ENCODE measurements at regions not wholly inside any gene's neighbourhood (a gene's known extent, or its start where the extent isn't known, plus 50 kb on each side); places are given as distances from the start of the nearest gene placed in this dataset.
A peak's percentile ranks its signal among the peaks of the same experiment; 100 is the strongest.
"Not testable (repeated sequence)": the region's sequence is repeated elsewhere in the genome, so short reads cannot be mapped to it uniquely, and the experiment has no call there.

GRCh38 chr7:66461397-66461796 is 167.3 kb upstream of the KCTD7 start:
- not testable (repeated sequence) for BruUV-seq (replicated peaks); ATAC-seq; H3K4me1 ChIP-seq (ENCODE audit: control insufficient read depth, insufficient read depth, low read length)

GRCh38 chr7:66462831-66463230 is 165.8 kb upstream of the KCTD7 start:
- H3K27me3 ChIP-seq (replicated peaks in 1 of 2; ENCODE audit: control insufficient read depth in 2 of 2, insufficient read depth in 2 of 2, low read length in 1 of 2); BruUV-seq (replicated peaks); SMC1A ChIA-PET (ENCODE audit: uncharacterized antibody, unreplicated experiment); RAD21 ChIA-PET (ENCODE audit: unreplicated experiment); H3K9ac ChIP-seq (ENCODE audit: control insufficient read depth, insufficient read depth, low read length); H3K79me2 ChIP-seq (ENCODE audit: control insufficient read depth, insufficient read depth, low read length); DNase-seq (ENCODE audit: low read depth, low spot score); ATAC-seq; H3K4me2 ChIP-seq (ENCODE audit: control insufficient read depth, insufficient read depth); intact Hi-C loops (cut with micrococcal nuclease; ENCODE audit: unreplicated experiment); H3K36me3 ChIP-seq (ENCODE audit: control insufficient read depth in 2 of 2, insufficient read depth in 2 of 2, low read length in 1 of 2); H3K4me3 ChIP-seq; H3K27ac ChIP-seq (ENCODE audit: control insufficient read depth, insufficient read depth); POLR2A ChIA-PET; H3K4me1 ChIP-seq (ENCODE audit: control insufficient read depth, insufficient read depth, low read length); H4K20me1 ChIP-seq (ENCODE audit: control insufficient read depth, insufficient read depth); H3K9me3 ChIP-seq (replicated peaks; ENCODE audit: control insufficient read depth, insufficient read depth, low read length); in situ Hi-C loops (cut with MboI); H2AFZ ChIP-seq (ENCODE audit: control insufficient read depth, low read depth, low read length); CTCF ChIA-PET; FAIRE-seq: not testable (repeated sequence)
- WGBS (ENCODE audit: insufficient coverage, insufficient replicate concordance, low lambda C conversion rate, missing lambda C conversion rate) = 90% methylated on average over 4 of the region's 4 CpGs

More at GRCh38 chr7:66461397-66461796, 167.3 kb upstream of the KCTD7 start:
- H3K27ac ChIP-seq (ENCODE audit: control insufficient read depth, insufficient read depth); RAD21 ChIA-PET (ENCODE audit: unreplicated experiment); in situ Hi-C loops (cut with MboI); H3K9me3 ChIP-seq (replicated peaks; ENCODE audit: control insufficient read depth, insufficient read depth, low read length); CTCF ChIA-PET; H3K4me2 ChIP-seq (ENCODE audit: control insufficient read depth, insufficient read depth); H3K27me3 ChIP-seq (replicated peaks in 1 of 2; ENCODE audit: control insufficient read depth in 2 of 2, insufficient read depth in 2 of 2, low read length in 1 of 2); H3K9ac ChIP-seq (ENCODE audit: control insufficient read depth, insufficient read depth, low read length); H4K20me1 ChIP-seq (ENCODE audit: control insufficient read depth, insufficient read depth); H3K4me3 ChIP-seq; H3K79me2 ChIP-seq (ENCODE audit: control insufficient read depth, insufficient read depth, low read length); DNase-seq (ENCODE audit: low read depth, low spot score); SMC1A ChIA-PET (ENCODE audit: uncharacterized antibody, unreplicated experiment); FAIRE-seq; H2AFZ ChIP-seq (ENCODE audit: control insufficient read depth, low read depth, low read length); H3K36me3 ChIP-seq (ENCODE audit: control insufficient read depth in 2 of 2, insufficient read depth in 2 of 2, low read length in 1 of 2); POLR2A ChIA-PET; intact Hi-C loops (cut with micrococcal nuclease; ENCODE audit: unreplicated experiment): not testable (repeated sequence)
- WGBS (ENCODE audit: insufficient coverage, insufficient replicate concordance, low lambda C conversion rate, missing lambda C conversion rate) = 95% methylated on average over 4 of the region's 4 CpGs

GRCh38 chr7:66464059-66464458 is 164.6 kb upstream of the KCTD7 start:
- POLR2A ChIA-PET = no interaction called here
- no peaks in the 10 kb centered on the region for H3K4me1 ChIP-seq (ENCODE audit: control insufficient read depth, insufficient read depth, low read length)
- H3K4me3 ChIP-seq = no peak overlapping the region
- BruUV-seq (replicated peaks) = no TSS peak
- peak; percentile 75 to 87 for TF ChIP-seq SRF (IDR thresholded peaks at IDR 0.05; ENCODE audit: low read depth in 2 of 2, low read length in 2 of 2)
- no peak for TF ChIP-seq TARDBP (IDR thresholded peaks at IDR 0.05; ENCODE audit: borderline replicate concordance)
- no peak overlapping the region for H3K4me2 ChIP-seq (ENCODE audit: control insufficient read depth, insufficient read depth)
- 75% methylated on average over 6 of the region's 6 CpGs for WGBS (ENCODE audit: insufficient coverage, insufficient replicate concordance, low lambda C conversion rate, missing lambda C conversion rate)
- no peak overlapping the region for H3K9ac ChIP-seq (ENCODE audit: control insufficient read depth, insufficient read depth, low read length)
- RAD21 ChIA-PET (ENCODE audit: unreplicated experiment) = no interaction called here
- no peaks in the 10 kb centered on the region for H3K79me2 ChIP-seq (ENCODE audit: control insufficient read depth, insufficient read depth, low read length)
- CTCF ChIA-PET = no interaction called here
- intact Hi-C loops (cut with micrococcal nuclease; ENCODE audit: unreplicated experiment) = no loop called here
- no peak for FAIRE-seq
- H3K36me3 ChIP-seq (ENCODE audit: control insufficient read depth in 2 of 2, insufficient read depth in 2 of 2, low read length in 1 of 2) = no peaks in the 10 kb centered on the region
- in situ Hi-C loops (cut with MboI) = no loop called here
- SMC1A ChIA-PET (ENCODE audit: uncharacterized antibody, unreplicated experiment) = no interaction called here
- no peak for DNase-seq (ENCODE audit: low read depth, low spot score)
- no peak for ATAC-seq
- no peak overlapping the region for H3K27ac ChIP-seq (ENCODE audit: control insufficient read depth, insufficient read depth)
- H3K27me3 ChIP-seq (replicated peaks in 1 of 2; ENCODE audit: control insufficient read depth in 2 of 2, insufficient read depth in 2 of 2, low read length in 1 of 2) = no peaks in the 10 kb centered on the region
- H2AFZ ChIP-seq (ENCODE audit: control insufficient read depth, low read depth, low read length) = no peak overlapping the region
- H3K9me3 ChIP-seq (replicated peaks; ENCODE audit: control insufficient read depth, insufficient read depth, low read length) = no peaks in the 10 kb centered on the region
- no peaks in the 10 kb centered on the region for H4K20me1 ChIP-seq (ENCODE audit: control insufficient read depth, insufficient read depth)

Data from GM12878 (cell line).